GM23338 (cell line): ENCODE measurements at regions not wholly inside any gene's neighbourhood (a gene's known extent, or its start where the extent isn't known, plus 50 kb on each side); places are given as distances from the start of the nearest gene placed in this dataset.

Source experiments
- ATAC-seq: fragments of 200-7000 bp; cut with Tn5 transposase; 3 replicates; pipeline ENCODE4 v1.9.1; 2020
- DNase-seq: peaks from one replicate; pipeline ENCODE4 v3.0.0-alpha.2; 2015; ENCODE audit warnings: low spot score
- H2AFZ ChIP-seq: fragments of 200-600 bp; sonication (generic); 2 replicates; pipeline ENCODE4 v1.8.0; 2016; ENCODE audit warnings: antibody characterized with exemption, mild to moderate bottlenecking, moderate library complexity
- H3F3A ChIP-seq: fragments of 200-600 bp; sonication (generic); replicated peaks from 2 replicates; pipeline ENCODE4 v1.8.0; 2017; ENCODE audit warnings: antibody characterized with exemption, mixed run types, low read depth
- H3K27ac ChIP-seq: fragments of 200-600 bp; sonication (generic); 2 replicates; pipeline ENCODE4 v1.6.1; 2016; ENCODE audit warnings: low read depth
- H3K27me3 ChIP-seq: fragments of 200-600 bp; sonication (generic); 2 replicates; pipeline ENCODE4 v1.8.0; 2016; ENCODE audit warnings: mild to moderate bottlenecking, mixed run types, moderate library complexity; ENCODE audit not compliant: insufficient read depth
- H3K36me3 ChIP-seq: fragments of 200-600 bp; sonication (generic); 2 replicates; pipeline ENCODE4 v1.8.0; 2016; ENCODE audit warnings: mild to moderate bottlenecking; ENCODE audit not compliant: insufficient read depth
- H3K4me1 ChIP-seq: fragments of 200-600 bp; sonication (generic); 2 replicates; pipeline ENCODE4 v1.8.0; 2016; ENCODE audit warnings: mild to moderate bottlenecking, moderate library complexity; ENCODE audit not compliant: insufficient read depth
- H3K4me2 ChIP-seq: fragments of 200-600 bp; sonication (generic); 2 replicates; pipeline ENCODE4 v1.7.1; 2017; ENCODE audit warnings: mixed run types
- H3K4me3 ChIP-seq: fragments of 200-600 bp; sonication (generic); 2 replicates; pipeline ENCODE4 v1.6.1; 2016; ENCODE audit warnings: mixed run types
- H3K79me2 ChIP-seq: fragments of 200-600 bp; sonication (generic); replicated peaks from 2 replicates; pipeline ENCODE4 v1.8.0; 2017; ENCODE audit warnings: mild to moderate bottlenecking; ENCODE audit not compliant: insufficient read depth
- H3K9me2 ChIP-seq: fragments of 200-600 bp; sonication (generic); 2 replicates; pipeline ENCODE4 v1.8.0; 2017; ENCODE audit not compliant: insufficient read depth
- H4K20me1 ChIP-seq: fragments of 200-600 bp; sonication (generic); replicated peaks from 2 replicates; pipeline ENCODE4 v1.8.0; 2017; ENCODE audit warnings: mild to moderate bottlenecking; ENCODE audit not compliant: insufficient read depth
- H3K27ac Mint-ChIP-seq: 2 replicates; pipeline ENCODE4 v1.8.0; 2020; ENCODE audit warnings: inconsistent platforms, mild to moderate bottlenecking, moderate library complexity, mixed read lengths
- H3K27me3 Mint-ChIP-seq: 3 replicates; pipeline ENCODE4 v1.8.0; 2022; ENCODE audit warnings: low read depth, mild to moderate bottlenecking, moderate library complexity, mixed read lengths, inconsistent platforms; ENCODE audit not compliant: insufficient read depth, poor library complexity
- H3K36me3 Mint-ChIP-seq: 3 replicates; pipeline ENCODE4 v1.8.0; 2021; ENCODE audit warnings: low read depth, mild to moderate bottlenecking, inconsistent platforms, moderate library complexity, mixed read lengths
- H3K4me1 Mint-ChIP-seq: 3 replicates; pipeline ENCODE4 v1.8.0; 2020; ENCODE audit warnings: mild to moderate bottlenecking, inconsistent platforms, mixed read lengths
- H3K4me3 Mint-ChIP-seq: 3 replicates; pipeline ENCODE4 v1.8.0; 2021; ENCODE audit warnings: moderate library complexity, mild to moderate bottlenecking, inconsistent platforms, mixed read lengths
- H3K9me3 Mint-ChIP-seq: 3 replicates; pipeline ENCODE4 v1.8.0; 2020; ENCODE audit warnings: moderate library complexity, mild to moderate bottlenecking, inconsistent platforms, mixed read lengths
- CREB1 ChIP-seq: fragments of 250-450 bp; sonication (Bioruptor Pico); IDR thresholded peaks from 2 replicates; pipeline ENCODE4 v1.5.0; 2020; ENCODE audit warnings: low read depth, mild to moderate bottlenecking, moderate library complexity
- EZH2 ChIP-seq: fragments of 200-600 bp; sonication (generic); IDR thresholded peaks from one replicate; pipeline ENCODE4 v1.8.0; 2017; ENCODE audit warnings: antibody characterized with exemption, mild to moderate bottlenecking, low read depth; ENCODE audit not compliant: unreplicated experiment
- EZH2phosphoT487 ChIP-seq: fragments of 200-600 bp; sonication (generic); IDR thresholded peaks from one replicate; pipeline ENCODE4 v1.8.1; 2018; ENCODE audit warnings: antibody characterized with exemption; ENCODE audit not compliant: unreplicated experiment
- JUNB ChIP-seq: IDR thresholded peaks from one replicate; pipeline ENCODE4 v1.6.1; 2016; ENCODE audit warnings: antibody characterized with exemption; ENCODE audit not compliant: unreplicated experiment
- ZNF114 ChIP-seq: fragments of 250-450 bp; sonication (Bioruptor Pico); IDR thresholded peaks from 2 replicates; pipeline ENCODE4 v1.5.0; 2020; ENCODE audit warnings: mild to moderate bottlenecking, moderate library complexity
- ZNF331 ChIP-seq: fragments of 250-450 bp; sonication (Bioruptor Pico); IDR thresholded peaks from 2 replicates; pipeline ENCODE4 v1.5.0; 2020; ENCODE audit warnings: low read depth, mild to moderate bottlenecking, moderate library complexity
- TF ChIP-seq, protein P1 (sequence below), 2 experiments: fragments of 200-600 bp in 1 of 2; sonication (generic) in 1 of 2; conservative IDR thresholded peaks; 2 replicates each; pipeline versions ENCODE4 v1.5.1 to v1.6.1; 2016 to 2017; ENCODE audit warnings: antibody characterized with exemption in 2 of 2, low read depth in 2 of 2, mild to moderate bottlenecking in 2 of 2, moderate library complexity in 1 of 2
- TF ChIP-seq, protein P2 (sequence below): fragments of 250-450 bp; sonication (Bioruptor Pico); IDR thresholded peaks from 2 replicates; pipeline ENCODE4 v1.5.0; 2020; ENCODE audit warnings: mild to moderate bottlenecking, moderate library complexity

DNA sequence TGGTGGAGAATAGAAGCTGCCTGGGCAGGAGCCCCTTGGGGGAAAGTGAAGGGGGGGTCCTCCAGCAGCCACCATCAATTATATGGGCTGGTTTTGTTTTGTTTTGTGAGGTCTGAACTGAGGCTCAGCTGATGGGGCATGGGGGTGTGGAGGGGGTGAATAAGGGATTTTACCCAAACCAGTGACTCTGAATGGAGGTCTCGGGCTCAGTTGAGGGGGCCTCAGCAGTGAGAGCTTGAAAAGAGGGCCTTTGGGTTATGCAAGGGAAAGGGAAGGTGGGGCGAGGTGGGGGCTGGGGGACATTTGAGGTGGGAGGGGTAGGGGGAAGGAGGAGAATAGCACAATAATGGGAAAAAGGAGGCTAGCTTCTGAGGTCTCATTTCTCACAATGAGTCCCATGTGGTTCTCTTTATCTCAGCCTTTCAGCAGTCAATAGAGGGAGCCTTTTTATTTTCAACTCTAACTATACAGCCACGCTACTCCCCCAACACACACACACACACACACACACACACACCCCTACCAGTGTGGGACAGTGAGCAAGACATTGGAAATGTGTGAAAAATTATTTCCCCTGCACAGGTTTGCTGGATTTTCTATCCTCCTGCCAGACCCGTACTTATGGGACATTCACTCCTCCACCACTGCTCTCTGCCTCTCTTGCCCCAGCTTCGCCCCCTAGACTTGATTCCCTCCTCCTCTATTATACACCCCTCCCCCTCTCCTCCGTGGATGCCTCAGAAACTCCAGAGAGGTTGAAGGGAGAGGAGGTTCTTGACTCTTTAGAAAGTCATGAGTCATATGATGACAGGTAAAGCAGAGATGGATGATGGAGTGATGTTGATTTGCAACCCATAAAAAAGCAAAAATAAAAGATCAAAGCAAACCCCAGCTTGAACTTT lies 96.0 kb downstream of the GTPBP8 start:
- Histone ChIP-seq H3F3A (no peaks in the 10 kb centered on the region), H3K27ac (no peak overlapping the region), H3K4me1 (peaks cover 11% of the 10 kb centered on the region; the same call in 1 of the 2 replicates), H4K20me1 (no peaks in the 10 kb centered on the region), H3K4me3 (no peak overlapping the region), H3K4me2 (peak overlapping the region; percentile 66), H3K9me2 (no peaks in the 10 kb centered on the region), H2AFZ (peak overlapping the region; percentile 66), H3K79me2 (no peaks in the 10 kb centered on the region), H3K36me3 (no peaks in the 10 kb centered on the region), H3K27me3 (no peaks in the 10 kb centered on the region)
- no peak overlapping the region for H3K4me3 Mint-ChIP-seq
- no peaks in the 10 kb centered on the region for H3K9me3 Mint-ChIP-seq
- ATAC-seq (peak; percentile 83), DNase-seq (peak; percentile 48)
- H3K36me3 Mint-ChIP-seq: no peaks in the 10 kb centered on the region; the same call in 2 of the 3 replicates
- H3K27me3 Mint-ChIP-seq: peaks cover 5% of the 10 kb centered on the region
- H3K4me1 Mint-ChIP-seq: peaks cover 20% of the 10 kb centered on the region
- TF ChIP-seq, protein P1, sequence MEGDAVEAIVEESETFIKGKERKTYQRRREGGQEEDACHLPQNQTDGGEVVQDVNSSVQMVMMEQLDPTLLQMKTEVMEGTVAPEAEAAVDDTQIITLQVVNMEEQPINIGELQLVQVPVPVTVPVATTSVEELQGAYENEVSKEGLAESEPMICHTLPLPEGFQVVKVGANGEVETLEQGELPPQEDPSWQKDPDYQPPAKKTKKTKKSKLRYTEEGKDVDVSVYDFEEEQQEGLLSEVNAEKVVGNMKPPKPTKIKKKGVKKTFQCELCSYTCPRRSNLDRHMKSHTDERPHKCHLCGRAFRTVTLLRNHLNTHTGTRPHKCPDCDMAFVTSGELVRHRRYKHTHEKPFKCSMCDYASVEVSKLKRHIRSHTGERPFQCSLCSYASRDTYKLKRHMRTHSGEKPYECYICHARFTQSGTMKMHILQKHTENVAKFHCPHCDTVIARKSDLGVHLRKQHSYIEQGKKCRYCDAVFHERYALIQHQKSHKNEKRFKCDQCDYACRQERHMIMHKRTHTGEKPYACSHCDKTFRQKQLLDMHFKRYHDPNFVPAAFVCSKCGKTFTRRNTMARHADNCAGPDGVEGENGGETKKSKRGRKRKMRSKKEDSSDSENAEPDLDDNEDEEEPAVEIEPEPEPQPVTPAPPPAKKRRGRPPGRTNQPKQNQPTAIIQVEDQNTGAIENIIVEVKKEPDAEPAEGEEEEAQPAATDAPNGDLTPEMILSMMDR (conservative IDR thresholded peaks at IDR 0.05; ENCODE audit: low read depth in 2 of 2): peak in 1 of 2 experiments; percentile 17; a peak in 1 of 4 replicates
- TF ChIP-seq ZNF114: no peak
- peak overlapping the region; percentile 90 for H3K27ac Mint-ChIP-seq

DNA sequence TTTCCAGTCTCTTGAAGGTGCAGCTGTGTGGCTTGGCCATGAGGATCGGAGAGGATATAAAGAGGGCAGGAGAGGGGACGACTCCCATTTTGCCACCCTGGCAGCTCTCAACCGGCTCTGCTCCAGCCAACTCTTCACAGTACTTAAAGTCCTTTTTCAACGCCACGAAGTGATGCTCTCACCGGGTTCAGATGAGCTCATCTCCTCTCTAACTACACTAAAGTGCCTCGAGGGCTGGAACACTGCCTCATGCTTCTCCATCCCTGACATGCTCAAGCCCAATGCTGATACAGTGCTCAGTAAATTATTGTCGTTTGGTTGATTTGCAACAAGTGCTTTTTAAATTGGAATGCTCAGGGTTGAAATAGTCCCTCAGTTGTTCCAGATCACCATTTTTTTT lies 97.8 kb downstream of the GTPBP8 start:
- Histone ChIP-seq H3K4me2 (no peak overlapping the region), H3K4me1 (peaks cover 11% of the 10 kb centered on the region; the same call in 1 of the 2 replicates), H2AFZ (no peak overlapping the region), H3K79me2 (no peaks in the 10 kb centered on the region), H3K36me3 (no peaks in the 10 kb centered on the region), H3K4me3 (no peak overlapping the region), H3K9me2 (no peaks in the 10 kb centered on the region), H3F3A (no peaks in the 10 kb centered on the region), H3K27me3 (no peaks in the 10 kb centered on the region), H3K27ac (no peak overlapping the region), H4K20me1 (no peaks in the 10 kb centered on the region)
- Mint-ChIP-seq H3K9me3 (no peaks in the 10 kb centered on the region), H3K36me3 (no peaks in the 10 kb centered on the region; the same call in 2 of the 3 replicates), H3K27me3 (peaks cover 5% of the 10 kb centered on the region), H3K4me1 (peaks cover 20% of the 10 kb centered on the region), H3K27ac (no peak overlapping the region), H3K4me3 (no peak overlapping the region)
- no peak for ATAC-seq
- no peak for DNase-seq
- TF ChIP-seq CREB1 (CRISPR knock-in tag): no peak
- no peak for TF ChIP-seq EZH2
- TF ChIP-seq ZNF114: no peak
- no peak for TF ChIP-seq ZNF331 (CRISPR knock-in tag)
- no peak for TF ChIP-seq JUNB
- TF ChIP-seq, protein P1 (conservative IDR thresholded peaks at IDR 0.05; ENCODE audit: low read depth in 2 of 2): no peak
- TF ChIP-seq, protein P2, sequence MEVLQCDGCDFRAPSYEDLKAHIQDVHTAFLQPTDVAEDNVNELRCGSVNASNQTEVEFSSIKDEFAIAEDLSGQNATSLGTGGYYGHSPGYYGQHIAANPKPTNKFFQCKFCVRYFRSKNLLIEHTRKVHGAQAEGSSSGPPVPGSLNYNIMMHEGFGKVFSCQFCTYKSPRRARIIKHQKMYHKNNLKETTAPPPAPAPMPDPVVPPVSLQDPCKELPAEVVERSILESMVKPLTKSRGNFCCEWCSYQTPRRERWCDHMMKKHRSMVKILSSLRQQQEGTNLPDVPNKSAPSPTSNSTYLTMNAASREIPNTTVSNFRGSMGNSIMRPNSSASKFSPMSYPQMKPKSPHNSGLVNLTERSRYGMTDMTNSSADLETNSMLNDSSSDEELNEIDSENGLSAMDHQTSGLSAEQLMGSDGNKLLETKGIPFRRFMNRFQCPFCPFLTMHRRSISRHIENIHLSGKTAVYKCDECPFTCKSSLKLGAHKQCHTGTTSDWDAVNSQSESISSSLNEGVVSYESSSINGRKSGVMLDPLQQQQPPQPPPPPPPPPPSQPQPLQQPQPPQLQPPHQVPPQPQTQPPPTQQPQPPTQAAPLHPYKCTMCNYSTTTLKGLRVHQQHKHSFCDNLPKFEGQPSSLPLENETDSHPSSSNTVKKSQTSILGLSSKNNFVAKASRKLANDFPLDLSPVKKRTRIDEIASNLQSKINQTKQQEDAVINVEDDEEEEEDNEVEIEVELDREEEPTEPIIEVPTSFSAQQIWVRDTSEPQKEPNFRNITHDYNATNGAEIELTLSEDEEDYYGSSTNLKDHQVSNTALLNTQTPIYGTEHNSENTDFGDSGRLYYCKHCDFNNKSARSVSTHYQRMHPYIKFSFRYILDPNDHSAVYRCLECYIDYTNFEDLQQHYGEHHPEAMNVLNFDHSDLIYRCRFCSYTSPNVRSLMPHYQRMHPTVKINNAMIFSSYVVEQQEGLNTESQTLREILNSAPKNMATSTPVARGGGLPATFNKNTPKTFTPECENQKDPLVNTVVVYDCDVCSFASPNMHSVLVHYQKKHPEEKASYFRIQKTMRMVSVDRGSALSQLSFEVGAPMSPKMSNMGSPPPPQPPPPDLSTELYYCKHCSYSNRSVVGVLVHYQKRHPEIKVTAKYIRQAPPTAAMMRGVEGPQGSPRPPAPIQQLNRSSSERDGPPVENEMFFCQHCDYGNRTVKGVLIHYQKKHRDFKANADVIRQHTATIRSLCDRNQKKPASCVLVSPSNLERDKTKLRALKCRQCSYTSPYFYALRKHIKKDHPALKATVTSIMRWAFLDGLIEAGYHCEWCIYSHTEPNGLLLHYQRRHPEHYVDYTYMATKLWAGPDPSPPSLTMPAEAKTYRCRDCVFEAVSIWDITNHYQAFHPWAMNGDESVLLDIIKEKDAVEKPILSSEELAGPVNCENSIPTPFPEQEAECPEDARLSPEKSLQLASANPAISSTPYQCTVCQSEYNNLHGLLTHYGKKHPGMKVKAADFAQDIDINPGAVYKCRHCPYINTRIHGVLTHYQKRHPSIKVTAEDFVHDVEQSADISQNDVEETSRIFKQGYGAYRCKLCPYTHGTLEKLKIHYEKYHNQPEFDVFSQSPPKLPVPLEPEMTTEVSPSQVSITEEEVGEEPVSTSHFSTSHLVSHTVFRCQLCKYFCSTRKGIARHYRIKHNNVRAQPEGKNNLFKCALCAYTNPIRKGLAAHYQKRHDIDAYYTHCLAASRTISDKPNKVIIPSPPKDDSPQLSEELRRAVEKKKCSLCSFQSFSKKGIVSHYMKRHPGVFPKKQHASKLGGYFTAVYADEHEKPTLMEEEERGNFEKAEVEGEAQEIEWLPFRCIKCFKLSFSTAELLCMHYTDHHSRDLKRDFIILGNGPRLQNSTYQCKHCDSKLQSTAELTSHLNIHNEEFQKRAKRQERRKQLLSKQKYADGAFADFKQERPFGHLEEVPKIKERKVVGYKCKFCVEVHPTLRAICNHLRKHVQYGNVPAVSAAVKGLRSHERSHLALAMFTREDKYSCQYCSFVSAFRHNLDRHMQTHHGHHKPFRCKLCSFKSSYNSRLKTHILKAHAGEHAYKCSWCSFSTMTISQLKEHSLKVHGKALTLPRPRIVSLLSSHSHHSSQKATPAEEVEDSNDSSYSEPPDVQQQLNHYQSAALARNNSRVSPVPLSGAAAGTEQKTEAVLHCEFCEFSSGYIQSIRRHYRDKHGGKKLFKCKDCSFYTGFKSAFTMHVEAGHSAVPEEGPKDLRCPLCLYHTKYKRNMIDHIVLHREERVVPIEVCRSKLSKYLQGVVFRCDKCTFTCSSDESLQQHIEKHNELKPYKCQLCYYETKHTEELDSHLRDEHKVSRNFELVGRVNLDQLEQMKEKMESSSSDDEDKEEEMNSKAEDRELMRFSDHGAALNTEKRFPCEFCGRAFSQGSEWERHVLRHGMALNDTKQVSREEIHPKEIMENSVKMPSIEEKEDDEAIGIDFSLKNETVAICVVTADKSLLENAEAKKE: no peak
- no peak for TF ChIP-seq EZH2phosphoT487
